IPS DF 4.7 (cell line): ENCODE measurements at regions not wholly inside any gene's neighbourhood (a gene's known extent, or its start where the extent isn't known, plus 50 kb on each side); places are given as distances from the start of the nearest gene placed in this dataset.

Source experiments
- DNase-seq: peaks from one replicate; pipeline ENCODE4 v3.0.0-alpha.2; 2013; ENCODE audit warnings: low spot score; ENCODE audit errors: extremely low read depth

GRCh38 chr3:18635215-18635614 is 210.1 kb upstream of the SATB1 start:
- no peak for DNase-seq

- DNase-seq, result no peak
Measured at GRCh38 chr3:18634461-18634860, 209.3 kb upstream of the SATB1 start.

GRCh38 chr3:18633002-18633401 is 207.9 kb upstream of the SATB1 start:
- no peak for DNase-seq

- DNase-seq, result no peak
Measured at GRCh38 chr3:18630295-18630694, 205.2 kb upstream of the SATB1 start.

GRCh38 chr3:18625085-18625484 is 199.9 kb upstream of the SATB1 start:
- no peak for DNase-seq

- no peak for DNase-seq
Measured at GRCh38 chr3:18623220-18623619, 198.1 kb upstream of the SATB1 start.

GRCh38 chr3:18618723-18619122 is 193.6 kb upstream of the SATB1 start:
- no peak for DNase-seq

GRCh38 chr3:18611991-18612390 is 186.9 kb upstream of the SATB1 start:
- no peak for DNase-seq

- no peak for DNase-seq
Measured at GRCh38 chr3:18609187-18609586, 184.0 kb upstream of the SATB1 start.

- DNase-seq, result no peak
Measured at GRCh38 chr3:18597919-18598318, 172.8 kb upstream of the SATB1 start.

GRCh38 chr3:18593231-18593630 is 168.1 kb upstream of the SATB1 start:
- no peak for DNase-seq

GRCh38 chr3:18591120-18591519 is 166.0 kb upstream of the SATB1 start:
- DNase-seq, result no peak

- no peak for DNase-seq
Measured at GRCh38 chr3:18586076-18586475, 160.9 kb upstream of the SATB1 start.

GRCh38 chr3:18585004-18585968 is 160.1 kb upstream of the SATB1 start:
- DNase-seq, result no peak

GRCh38 chr3:18580268-18580667 is 155.1 kb upstream of the SATB1 start:
- DNase-seq, result no peak

- no peak for DNase-seq
Measured at GRCh38 chr3:18579661-18580060, 154.5 kb upstream of the SATB1 start.

- DNase-seq, result no peak
Measured at GRCh38 chr3:18575573-18575972, 150.4 kb upstream of the SATB1 start.

- DNase-seq, result no peak
Measured at GRCh38 chr3:18572809-18573208, 147.7 kb upstream of the SATB1 start.

- DNase-seq, result no peak
Measured at GRCh38 chr3:18567293-18567692, 142.2 kb upstream of the SATB1 start.

- DNase-seq, result no peak
Measured at GRCh38 chr3:18562364-18563154, 137.4 kb upstream of the SATB1 start.

- peak; percentile 53 for DNase-seq
Measured at GRCh38 chr3:18559331-18559842, 134.2 kb upstream of the SATB1 start.

GRCh38 chr3:18558507-18558906 is 133.4 kb upstream of the SATB1 start:
- DNase-seq, result no peak
